GM18519 (cell line): ENCODE measurements at regions not wholly inside any gene's neighbourhood (a gene's known extent, or its start where the extent isn't known, plus 50 kb on each side); places are given as distances from the start of the nearest gene placed in this dataset.

ENCODE experiments used
- ATAC-seq: cut with Tn5 transposase; IDR thresholded peaks from one replicate; pipeline ENCODE4 v1.9.1; 2021; ENCODE audit warnings: mild to moderate bottlenecking, moderate library complexity; ENCODE audit not compliant: unreplicated experiment, low FRiP score

DNA sequence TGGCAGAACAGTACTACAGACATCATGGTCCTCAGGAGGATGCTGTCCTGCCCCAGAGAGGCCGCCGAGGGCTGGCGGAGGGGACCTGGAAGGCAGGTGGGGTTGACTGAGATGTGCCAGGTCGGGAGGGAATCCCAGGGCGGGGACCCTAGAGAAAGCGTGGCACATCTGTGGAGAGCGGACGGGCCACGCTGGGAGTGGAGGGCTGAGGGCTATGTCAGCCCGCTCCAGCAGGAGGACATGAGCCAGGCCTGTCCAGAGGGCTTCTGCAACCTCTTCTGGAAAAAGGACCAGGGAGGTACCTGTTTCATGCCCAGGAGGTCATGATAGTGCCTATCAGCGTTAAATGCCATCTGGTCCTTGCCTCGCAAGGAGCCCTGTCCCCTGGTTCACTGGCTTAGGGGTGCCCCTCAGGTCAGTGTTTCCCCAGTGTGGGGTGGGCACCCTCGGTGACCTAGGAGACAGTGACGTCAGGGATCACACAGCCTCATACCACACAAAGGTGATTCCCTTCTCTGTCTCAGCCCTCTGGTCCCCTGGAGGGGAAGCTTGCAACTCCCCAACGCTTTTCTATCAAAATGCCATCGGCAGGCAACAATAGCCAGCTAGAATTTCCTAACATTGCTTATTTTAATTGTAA lies 103.6 kb upstream of the IER5L start:
- no peak for ATAC-seq

DNA sequence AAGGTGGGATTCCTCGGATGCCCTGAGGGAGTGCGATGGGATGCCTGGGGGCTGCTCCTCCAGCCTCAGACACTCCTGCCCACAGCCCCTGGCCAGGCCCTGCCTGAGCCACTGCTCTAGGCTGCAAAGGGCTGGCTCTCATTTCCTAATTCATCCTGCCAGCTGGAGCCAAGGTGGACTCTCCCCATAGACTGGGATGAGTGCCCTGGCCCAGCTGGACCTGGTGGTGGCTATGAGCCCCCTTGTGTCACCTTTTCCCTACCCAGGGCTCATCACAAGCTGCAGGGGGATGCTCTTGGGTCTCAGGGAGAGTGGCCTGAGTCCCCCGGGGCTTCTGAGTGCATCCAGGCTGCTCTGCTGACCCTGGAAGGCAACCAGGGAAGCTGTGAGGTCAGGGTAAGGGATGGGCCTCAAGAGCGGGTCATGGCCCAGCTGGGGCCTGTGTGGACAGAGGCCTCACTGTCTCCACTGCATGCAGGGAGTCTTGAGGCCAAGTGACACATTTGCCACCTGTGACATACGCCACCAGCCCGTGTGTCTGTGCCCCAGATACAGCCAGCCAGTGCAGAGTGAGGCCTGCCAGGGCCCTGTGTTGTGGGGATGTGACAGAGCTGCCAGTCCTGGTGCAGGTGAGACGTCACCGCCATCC lies 102.7 kb upstream of the IER5L start:
- no peak for ATAC-seq

- no peak for ATAC-seq
Observed at GRCh38 chr9:129280236-129280622, 102.2 kb upstream of the IER5L start.

DNA sequence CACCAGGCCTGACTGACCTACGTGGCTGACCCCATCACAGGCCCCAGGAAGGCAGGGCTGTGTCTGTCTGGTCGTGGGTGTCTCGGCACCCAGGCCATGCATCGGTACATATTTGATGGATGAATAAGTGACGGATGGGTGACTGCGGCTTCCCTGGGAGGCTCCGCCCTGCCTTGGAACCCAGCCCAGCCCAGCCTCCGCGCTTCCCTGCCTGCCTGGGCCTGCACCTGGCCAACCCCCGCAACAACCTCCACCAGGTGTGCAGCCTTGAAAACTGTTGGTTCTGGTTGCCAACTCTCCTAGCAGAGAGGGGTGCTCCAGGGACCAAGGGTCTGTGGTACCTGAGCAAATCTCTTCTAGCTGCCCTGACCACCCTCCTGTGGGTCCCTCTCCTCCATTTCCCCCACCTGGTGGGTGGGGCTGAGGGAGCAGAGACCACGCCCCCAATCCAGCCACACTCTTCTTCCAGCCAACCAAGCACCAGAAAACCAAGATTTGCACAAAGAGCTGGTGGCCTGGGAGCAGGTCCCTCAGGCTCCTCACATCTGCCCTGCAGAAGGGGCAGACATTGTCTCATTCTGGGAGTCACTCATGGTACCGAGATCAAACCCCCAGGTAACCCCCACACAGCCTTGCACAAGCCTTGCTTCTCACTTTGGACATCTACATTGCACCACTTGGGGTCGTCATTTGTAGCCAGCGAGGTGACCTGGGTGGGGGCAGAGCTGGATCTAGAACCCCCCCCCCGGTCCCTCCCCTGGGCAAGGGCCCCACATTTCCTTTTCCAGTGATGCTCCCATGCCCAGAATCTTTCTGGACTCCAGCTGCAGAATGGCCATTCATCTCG lies 100.6 kb upstream of the IER5L start:
- no peak for ATAC-seq

DNA sequence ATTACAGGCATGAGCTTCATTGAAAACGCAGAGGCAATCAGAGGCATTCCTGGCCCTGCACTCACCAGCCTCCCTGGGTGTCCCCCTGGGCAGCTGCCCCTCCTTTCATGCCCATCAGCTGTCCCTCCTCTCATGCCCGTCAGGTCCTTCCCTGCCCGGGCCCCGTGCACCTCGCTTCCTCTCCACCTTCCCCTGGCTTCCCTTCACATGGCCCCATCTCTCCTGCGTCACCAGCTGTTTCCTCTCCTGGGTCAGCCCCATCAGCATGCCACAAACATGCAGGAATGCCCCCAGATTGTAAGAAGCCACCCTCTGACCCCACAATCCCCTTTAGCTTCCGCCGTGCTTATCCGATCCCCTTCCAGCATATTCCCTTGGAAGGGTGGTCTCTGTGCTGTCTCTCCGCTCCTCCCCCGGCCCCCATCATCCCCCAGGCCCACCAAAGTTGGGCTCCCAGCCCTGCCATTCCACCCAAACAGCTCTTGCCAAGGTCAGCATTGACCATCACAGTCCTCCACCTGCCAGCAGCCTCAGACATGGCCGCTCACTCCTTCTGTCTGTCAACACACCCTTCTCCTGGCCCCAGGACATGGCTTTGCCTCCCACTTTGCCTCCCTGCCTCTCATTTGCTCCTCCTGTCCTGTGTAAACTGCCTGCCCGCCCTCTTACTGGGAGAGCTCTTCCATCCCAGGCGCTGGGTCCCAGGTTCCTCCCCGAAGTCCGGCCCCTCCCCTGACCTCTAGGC lies 98.6 kb upstream of the IER5L start:
- no peak for ATAC-seq

- no peak for ATAC-seq
Observed at GRCh38 chr9:129275626-129276247, 97.7 kb upstream of the IER5L start.

- ATAC-seq, result no peak
Observed at GRCh38 chr9:129273941-129274684, 96.1 kb upstream of the IER5L start.

DNA sequence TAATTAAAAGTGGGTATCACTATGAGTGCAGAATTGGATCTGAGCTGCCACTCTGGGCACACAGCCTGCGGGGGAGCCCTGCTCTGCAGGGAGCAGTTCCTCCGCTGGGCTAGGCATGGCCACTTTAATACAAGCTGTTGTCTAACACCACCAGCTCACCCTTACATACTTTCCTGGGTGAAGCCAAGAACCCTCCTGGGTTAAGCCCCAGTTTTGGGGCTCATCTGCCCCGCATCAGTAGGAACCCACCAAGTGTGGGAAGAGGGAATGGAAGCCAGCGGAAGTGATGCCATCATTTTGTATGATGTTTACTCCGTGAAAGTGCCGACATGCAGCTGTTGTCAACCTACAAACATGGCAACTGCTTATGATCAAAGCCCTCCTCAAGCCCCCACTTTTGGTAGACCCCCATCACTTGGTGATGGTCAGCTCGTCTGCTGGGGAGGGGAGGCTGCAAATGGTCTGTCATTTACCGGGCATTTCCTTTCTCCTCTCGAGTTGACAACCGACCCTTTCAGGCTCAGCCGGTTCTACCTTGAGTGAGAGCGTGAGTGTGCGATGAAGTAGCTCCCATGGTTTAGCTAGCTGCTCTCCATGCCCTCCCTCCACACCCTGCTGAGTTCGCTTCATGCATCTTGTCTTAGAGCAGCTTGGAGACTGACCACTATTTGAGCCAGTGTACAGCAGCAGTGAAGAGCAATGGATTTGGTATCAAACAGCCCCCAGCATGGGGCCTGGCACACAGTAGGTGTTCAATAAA lies 95.3 kb upstream of the IER5L start:
- ATAC-seq, result no peak

- ATAC-seq, result no peak
Observed at GRCh38 chr9:129272348-129273025, 94.4 kb upstream of the IER5L start.

DNA sequence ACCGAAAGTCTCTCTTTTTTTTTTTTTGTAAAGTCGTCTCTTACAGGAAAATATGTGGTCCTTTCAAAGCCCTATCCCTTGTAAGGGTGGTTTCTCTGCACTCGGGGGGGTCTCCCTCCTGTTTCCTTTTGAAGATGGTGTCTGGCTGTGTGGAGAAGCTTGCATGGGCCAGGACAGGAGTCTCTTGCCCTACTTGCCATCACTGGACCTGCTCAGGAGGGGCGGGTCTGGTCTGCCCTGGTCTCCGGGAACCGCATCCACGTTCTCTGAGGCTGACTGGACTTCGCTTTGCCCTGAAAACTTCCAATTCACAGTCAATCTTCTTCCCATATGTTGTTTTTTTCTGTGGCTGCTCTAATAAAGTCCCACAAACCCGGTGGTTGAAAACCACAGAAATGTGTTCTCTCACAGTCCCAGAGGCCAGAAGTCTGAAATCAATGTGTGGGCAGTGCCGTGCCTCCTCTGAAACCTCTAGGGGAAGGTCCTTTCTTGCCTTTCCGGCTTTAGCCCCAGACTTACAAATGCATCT lies 92.9 kb upstream of the IER5L start:
- no peak for ATAC-seq

DNA sequence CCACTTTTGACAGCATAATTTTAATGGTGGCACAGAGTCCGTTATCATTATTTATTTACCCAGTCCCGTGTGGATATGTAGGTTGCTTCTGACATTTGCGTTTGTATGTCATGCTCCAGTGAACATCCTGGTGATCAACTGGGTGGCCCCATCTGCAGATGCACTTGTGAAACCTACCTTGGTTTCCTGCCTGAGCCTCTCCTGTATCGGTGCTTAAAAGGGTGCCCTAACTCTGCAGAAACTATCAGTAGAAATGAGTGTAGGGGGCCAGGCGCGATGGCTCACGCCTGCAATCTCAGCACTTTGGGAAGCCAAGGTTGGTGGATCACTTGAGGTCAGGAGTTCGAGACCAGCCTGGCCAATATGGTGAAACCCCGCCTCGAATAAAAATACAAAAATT lies 92.1 kb upstream of the IER5L start:
- ATAC-seq, result peak; percentile 56

- ATAC-seq, result no peak
Observed at GRCh38 chr9:129267141-129267540, 89.1 kb upstream of the IER5L start.

GRCh38 chr9:129266536-129266935 lies 88.5 kb upstream of the IER5L start:
- ATAC-seq, result no peak

GRCh38 chr9:129264388-129264787 lies 86.3 kb upstream of the IER5L start:
- no peak for ATAC-seq

GRCh38 chr9:129263836-129264235 lies 85.8 kb upstream of the IER5L start:
- no peak for ATAC-seq

GRCh38 chr9:129262261-129262660 lies 84.2 kb upstream of the IER5L start:
- ATAC-seq, result no peak

GRCh38 chr9:129259375-129259774 lies 81.3 kb upstream of the IER5L start:
- no peak for ATAC-seq

DNA sequence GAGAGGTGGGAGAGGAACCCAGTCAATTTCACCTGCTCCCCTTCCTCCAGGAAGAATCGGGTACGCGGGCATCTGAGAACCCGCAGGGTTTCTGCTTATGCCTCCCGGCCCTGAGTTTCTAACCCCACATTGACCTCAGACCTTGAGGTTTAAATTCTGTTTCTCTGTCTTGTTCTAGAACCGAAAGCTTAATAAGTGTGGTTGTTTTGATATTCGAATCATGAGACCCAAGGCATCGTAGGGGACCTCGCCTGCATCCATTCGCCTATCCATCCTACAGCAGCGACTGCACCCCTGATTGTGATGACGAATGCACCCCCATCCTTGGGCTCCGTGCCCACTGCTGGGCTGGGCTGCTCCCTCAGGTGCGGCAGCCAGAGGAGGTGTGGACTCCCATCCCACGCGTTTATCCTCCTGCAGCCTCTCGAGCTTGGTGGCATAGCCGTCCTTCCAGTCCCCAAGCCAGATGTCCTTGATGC lies 80.8 kb upstream of the IER5L start:
- ATAC-seq, result no peak
